NB4 (cell line): ENCODE measurements at regions not wholly inside any gene's neighbourhood (a gene's known extent, or its start where the extent isn't known, plus 50 kb on each side); places are given as distances from the start of the nearest gene placed in this dataset.

ENCODE experiments used
- CTCF ChIP-seq: IDR thresholded peaks from one replicate; pipeline ENCODE4 v1.5.1; 2012; ENCODE audit warnings: low read depth, low read length
- POLR2A ChIP-seq: IDR thresholded peaks from 2 replicates; pipeline ENCODE4 v1.6.1; 2011; ENCODE audit warnings: mild to moderate bottlenecking; ENCODE audit not compliant: insufficient read length; ENCODE audit errors: extremely low read depth

GRCh38 chr5:18366234-18366633 lies 732.0 kb downstream of the TAF11L14 start:
- TF ChIP-seq CTCF (no peak), POLR2A (no peak)
